Activated T-helper 17 cell treated with anti-CD3 and anti-CD28 coated beads, Interleukin-2, amount 50 U/mL, for 72 hours (primary cell): ENCODE measurements at regions not wholly inside any gene's neighbourhood (a gene's known extent, or its start where the extent isn't known, plus 50 kb on each side); places are given as distances from the start of the nearest gene placed in this dataset.

Experiments used
- ATAC-seq: fragments of 150-1000 bp; cut with Tn5 transposase; replicated peaks from 2 replicates; pipeline ENCODE4 v1.10.0; 2021; ENCODE audit warnings: mild to moderate bottlenecking, moderate library complexity
- H3K27ac Mint-ChIP-seq: one replicate; pipeline ENCODE4 v1.8.0; 2022; ENCODE audit warnings: mixed read lengths
- H3K27me3 Mint-ChIP-seq: one replicate; pipeline ENCODE4 v1.8.0; 2022; ENCODE audit warnings: mixed read lengths
- H3K36me3 Mint-ChIP-seq: one replicate; pipeline ENCODE4 v1.8.0; 2022; ENCODE audit warnings: low read depth, mild to moderate bottlenecking, mixed read lengths
- H3K4me1 Mint-ChIP-seq: one replicate; pipeline ENCODE4 v1.8.0; 2022; ENCODE audit warnings: mixed read lengths
- H3K4me3 Mint-ChIP-seq: one replicate; pipeline ENCODE4 v1.8.0; 2022; ENCODE audit warnings: mild to moderate bottlenecking, mixed read lengths
- H3K9me3 Mint-ChIP-seq: one replicate; pipeline ENCODE4 v1.8.0; 2022; ENCODE audit warnings: mixed read lengths

DNA sequence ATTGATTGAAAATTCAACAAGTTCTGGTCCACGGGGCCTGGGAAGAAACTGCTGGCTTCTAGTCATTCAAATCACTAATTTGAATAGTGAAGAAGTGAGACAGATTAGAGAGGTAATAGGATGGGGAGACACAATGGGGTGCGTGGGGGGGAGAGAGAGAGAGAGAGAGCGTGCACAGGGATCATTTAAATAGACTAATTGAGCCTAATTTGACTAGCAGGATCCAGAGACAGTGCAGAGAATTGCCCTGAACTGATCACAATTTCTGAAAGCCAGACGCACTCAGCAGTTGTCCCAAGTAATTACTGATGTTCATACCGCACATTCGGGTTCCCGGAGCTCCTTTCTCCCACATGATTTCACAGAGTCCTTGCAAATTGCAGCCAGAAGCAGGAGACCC is 50.3 kb upstream of the C5orf58 start:
- Mint-ChIP-seq H3K36me3 (no peaks in the 10 kb centered on the region), H3K27ac (no peak overlapping the region), H3K9me3 (no peaks in the 10 kb centered on the region), H3K4me1 (no peaks in the 10 kb centered on the region), H3K4me3 (no peak overlapping the region), H3K27me3 (peaks cover 3% of the 10 kb centered on the region)
- ATAC-seq, result no peak
